ENCODE measurements at regions not wholly inside any gene's neighbourhood (a gene's known extent, or its start where the extent isn't known, plus 50 kb on each side); places are given as distances from the start of the nearest gene placed in this dataset.

DNA sequence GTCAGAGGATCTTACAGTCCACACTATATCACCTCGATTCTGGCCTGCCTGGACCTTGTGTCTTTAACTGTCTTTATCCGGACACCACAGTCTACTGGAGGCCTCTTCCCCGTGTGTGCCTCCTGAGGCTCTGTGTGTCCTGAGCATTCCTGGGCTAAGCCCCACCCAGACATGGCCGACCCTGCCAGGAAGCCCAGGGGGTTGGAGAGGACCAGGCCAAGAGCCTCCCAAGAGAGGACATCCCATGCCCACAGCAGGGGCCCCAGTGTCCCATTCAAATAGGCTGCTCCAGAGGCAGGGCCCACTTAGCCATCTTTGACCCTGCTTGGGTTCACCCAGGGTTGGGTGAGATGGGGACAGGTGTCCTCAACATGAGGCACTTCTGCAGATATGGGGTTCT lies 84.7 kb upstream of the OTOS start:
- intact Hi-C loops (cut with DNase I) = no loop called here
- H3K36me3 ChIP-seq = no peaks in the 10 kb centered on the region
- peaks cover 0 to 8% (median 0%) of the 10 kb centered on the region in 9 donors for H3K27me3 ChIP-seq
- TF ChIP-seq, protein P1, sequence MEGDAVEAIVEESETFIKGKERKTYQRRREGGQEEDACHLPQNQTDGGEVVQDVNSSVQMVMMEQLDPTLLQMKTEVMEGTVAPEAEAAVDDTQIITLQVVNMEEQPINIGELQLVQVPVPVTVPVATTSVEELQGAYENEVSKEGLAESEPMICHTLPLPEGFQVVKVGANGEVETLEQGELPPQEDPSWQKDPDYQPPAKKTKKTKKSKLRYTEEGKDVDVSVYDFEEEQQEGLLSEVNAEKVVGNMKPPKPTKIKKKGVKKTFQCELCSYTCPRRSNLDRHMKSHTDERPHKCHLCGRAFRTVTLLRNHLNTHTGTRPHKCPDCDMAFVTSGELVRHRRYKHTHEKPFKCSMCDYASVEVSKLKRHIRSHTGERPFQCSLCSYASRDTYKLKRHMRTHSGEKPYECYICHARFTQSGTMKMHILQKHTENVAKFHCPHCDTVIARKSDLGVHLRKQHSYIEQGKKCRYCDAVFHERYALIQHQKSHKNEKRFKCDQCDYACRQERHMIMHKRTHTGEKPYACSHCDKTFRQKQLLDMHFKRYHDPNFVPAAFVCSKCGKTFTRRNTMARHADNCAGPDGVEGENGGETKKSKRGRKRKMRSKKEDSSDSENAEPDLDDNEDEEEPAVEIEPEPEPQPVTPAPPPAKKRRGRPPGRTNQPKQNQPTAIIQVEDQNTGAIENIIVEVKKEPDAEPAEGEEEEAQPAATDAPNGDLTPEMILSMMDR (IDR thresholded peaks at IDR 0.05) = no peak
- TF ChIP-seq POLR2A (IDR thresholded peaks at IDR 0.05) = no peak
- WGBS, 4 donors = 75 to 85% (median 78%) methylated on average over 4 of the region's 4 CpGs
- DNase-seq (peak in 2 of 5 donors; percentile 1 to 13), ATAC-seq (no peak)
- H3K9me3 ChIP-seq = peaks cover 0 to 16% (median 9%) of the 10 kb centered on the region in 12 donors
- no peak overlapping the region for H3K27ac ChIP-seq
- H3K4me3 ChIP-seq = no peak overlapping the region
- no peaks in the 10 kb centered on the region for H3K4me1 ChIP-seq

DNA sequence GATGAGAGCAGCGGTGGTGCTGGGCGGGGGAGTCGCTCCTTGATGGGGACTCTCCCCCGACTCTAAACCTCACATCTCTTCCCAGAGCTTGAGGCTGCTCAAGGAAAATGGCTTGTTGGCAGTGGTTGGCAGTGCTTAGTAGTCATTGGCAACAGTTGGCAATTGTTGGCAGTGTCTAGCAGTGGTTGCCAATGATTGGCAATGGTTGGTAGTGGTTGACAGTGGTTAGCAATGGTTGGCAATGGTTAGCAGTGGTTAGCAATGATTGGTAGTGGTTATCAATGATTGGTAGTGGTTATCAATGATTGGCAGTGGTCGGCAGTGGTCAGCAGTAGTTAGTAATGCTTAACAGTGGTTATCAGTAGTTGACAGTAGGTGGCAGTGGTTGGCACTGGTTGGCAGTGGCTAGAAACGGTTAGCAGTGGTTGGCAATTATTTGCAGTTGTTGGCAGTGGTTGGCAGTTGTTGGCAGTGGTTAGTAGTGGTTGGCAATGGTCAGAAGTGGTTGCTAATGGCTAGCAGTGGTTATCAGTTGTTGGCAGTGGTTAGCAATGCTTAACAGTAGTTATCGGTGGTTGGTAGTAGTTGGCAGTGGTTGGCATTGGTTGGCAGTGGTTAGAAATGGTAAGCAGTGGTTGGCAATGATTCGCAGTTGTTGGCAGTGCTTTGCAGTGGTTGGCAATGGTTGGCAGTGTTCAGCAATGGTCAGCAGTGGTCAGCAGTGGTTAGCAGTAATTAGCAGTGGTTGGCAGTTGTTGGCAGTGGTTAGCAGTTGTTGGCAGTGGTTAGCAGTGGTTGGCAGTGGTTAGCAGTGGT lies 85.4 kb upstream of the OTOS start:
- Histone ChIP-seq H3K4me1 (no peaks in the 10 kb centered on the region), H3K27ac (no peak overlapping the region), H3K27me3 (peaks cover 0 to 8% (median 0%) of the 10 kb centered on the region in 9 donors), H3K36me3 (no peaks in the 10 kb centered on the region), H3K9me3 (peaks cover 0 to 16% (median 9%) of the 10 kb centered on the region in 12 donors), H3K4me3 (no peak overlapping the region)
- DNase-seq = peak in 1 of 5 donors; percentile 2
- intact Hi-C loops (cut with DNase I) = no loop called here
- WGBS, 4 donors = 86 to 91% (median 89%) methylated on average over 8 of the region's 8 CpGs
- ATAC-seq = no peak
- TF ChIP-seq POLR2A (IDR thresholded peaks at IDR 0.05) = no peak
- TF ChIP-seq, protein P1 (IDR thresholded peaks at IDR 0.05) = no peak

- intact Hi-C loops (cut with DNase I) = no loop called here
- H3K4me3 ChIP-seq = no peak overlapping the region
- no peaks in the 10 kb centered on the region for H3K36me3 ChIP-seq
- H3K27ac ChIP-seq = no peak overlapping the region
- WGBS, 4 donors = 80 to 89% (median 86%) methylated on average over 7 to 8 of the region's 8 CpGs
- H3K9me3 ChIP-seq = peaks cover 0 to 16% (median 9%) of the 10 kb centered on the region in 12 donors
- TF ChIP-seq, protein P1 (IDR thresholded peaks at IDR 0.05) = no peak
- TF ChIP-seq POLR2A (IDR thresholded peaks at IDR 0.05) = no peak
- peak in 2 of 4 donors; percentile 22 to 41 for ATAC-seq
- no peaks in the 10 kb centered on the region for H3K4me1 ChIP-seq
- peak in 3 of 5 donors; percentile 3 to 22 (median 13) for DNase-seq
- peaks cover 0 to 8% (median 0%) of the 10 kb centered on the region in 9 donors for H3K27me3 ChIP-seq
Measured at GRCh38 chr2:240226672-240227537, 86.4 kb upstream of the OTOS start.

Measured in heart left ventricle (tissue), 16 donors.